ENCODE measurements at regions not wholly inside any gene's neighbourhood (a gene's known extent, or its start where the extent isn't known, plus 50 kb on each side); places are given as distances from the start of the nearest gene placed in this dataset.

GRCh38 chr18:65278939-65279667 lies 471.7 kb upstream of the CDH7 start:
- TF ChIP-seq CTCF (conservative IDR thresholded peaks at IDR 0.05) (no peak), ZFX (IDR thresholded peaks at IDR 0.05) (no peak)
